NAMALWA (cell line): ENCODE measurements at regions not wholly inside any gene's neighbourhood (a gene's known extent, or its start where the extent isn't known, plus 50 kb on each side); places are given as distances from the start of the nearest gene placed in this dataset.

Experiments used
- DNase-seq: peaks from one replicate; pipeline ENCODE4 v3.0.0-alpha.2; 2015; ENCODE audit warnings: low spot score

- DNase-seq, result no peak
These were observed 550.0 kb downstream of the EPHA5 start for GRCh38 chr4:65120287-65120686.

- DNase-seq, result no peak
These were observed 567.9 kb downstream of the EPHA5 start for GRCh38 chr4:65102419-65102818.

- DNase-seq, result no peak
These were observed 573.7 kb downstream of the EPHA5 start for GRCh38 chr4:65096630-65097029.

GRCh38 chr4:65089666-65090065 is 580.6 kb downstream of the EPHA5 start:
- no peak for DNase-seq

- DNase-seq, result no peak
These were observed 587.2 kb downstream of the EPHA5 start for GRCh38 chr4:65083076-65083475.

- no peak for DNase-seq
These were observed 598.7 kb downstream of the EPHA5 start for GRCh38 chr4:65071564-65071963.

- no peak for DNase-seq
These were observed 601.1 kb downstream of the EPHA5 start for GRCh38 chr4:65069177-65069576.

- DNase-seq, result no peak
These were observed 604.2 kb downstream of the EPHA5 start for GRCh38 chr4:65066106-65066505.

- no peak for DNase-seq
These were observed 606.7 kb downstream of the EPHA5 start for GRCh38 chr4:65063601-65064000.

GRCh38 chr4:65050786-65051185 is 619.5 kb downstream of the EPHA5 start:
- no peak for DNase-seq

- DNase-seq, result no peak
These were observed 623.8 kb downstream of the EPHA5 start for GRCh38 chr4:65046192-65047133.

GRCh38 chr4:65033899-65034298 is 624.6 kb upstream of the TECRL start:
- no peak for DNase-seq

- no peak for DNase-seq
These were observed 619.3 kb upstream of the TECRL start for GRCh38 chr4:65028592-65028991.

- no peak for DNase-seq
These were observed 614.8 kb upstream of the TECRL start for GRCh38 chr4:65023883-65024670.

GRCh38 chr4:65023081-65023480 is 613.8 kb upstream of the TECRL start:
- DNase-seq, result no peak

GRCh38 chr4:65021737-65022136 is 612.5 kb upstream of the TECRL start:
- no peak for DNase-seq

- no peak for DNase-seq
These were observed 611.9 kb upstream of the TECRL start for GRCh38 chr4:65021149-65021548.

GRCh38 chr4:65019775-65020174 is 610.5 kb upstream of the TECRL start:
- DNase-seq, result no peak

GRCh38 chr4:65018313-65018712 is 609.1 kb upstream of the TECRL start:
- DNase-seq, result no peak

GRCh38 chr4:65014078-65014477 is 604.8 kb upstream of the TECRL start:
- DNase-seq, result no peak

GRCh38 chr4:65007841-65008439 is 598.7 kb upstream of the TECRL start:
- peak; percentile 66 for DNase-seq

- DNase-seq, result no peak
These were observed 565.9 kb upstream of the TECRL start for GRCh38 chr4:64975177-64975576.

- no peak for DNase-seq
These were observed 559.8 kb upstream of the TECRL start for GRCh38 chr4:64969081-64969480.
